HL-60 (cell line): ENCODE measurements at regions not wholly inside any gene's neighbourhood (a gene's known extent, or its start where the extent isn't known, plus 50 kb on each side); places are given as distances from the start of the nearest gene placed in this dataset.

Experiments
- DNase-seq, 2 experiments: peaks; one replicate each; pipeline ENCODE4 v3.0.0-alpha.2; 2010 to 2020; ENCODE audit warnings: low read depth in 1 of 2, low spot score in 1 of 2
- H3K27ac ChIP-seq: fragments of 250-450 bp; sonication (Bioruptor Pico); replicated peaks from 2 replicates; pipeline ENCODE4 v1.5.1; 2020; ENCODE audit warnings: mild to moderate bottlenecking, moderate library complexity
- H3K27me3 ChIP-seq: fragments of 250-450 bp; sonication (Bioruptor Pico); 2 replicates; pipeline ENCODE4 v1.5.1; 2021; ENCODE audit warnings: mild to moderate bottlenecking, moderate library complexity; ENCODE audit not compliant: insufficient read depth, poor library complexity, severe bottlenecking
- H3K4me3 ChIP-seq: replicated peaks from 2 replicates; pipeline ENCODE4 v1.5.1; 2011; ENCODE audit warnings: mild to moderate bottlenecking, control low read depth, low read length; ENCODE audit not compliant: insufficient read depth
- CTCF ChIP-seq: IDR thresholded peaks from one replicate; pipeline ENCODE4 v1.5.1; 2011; ENCODE audit warnings: low read length, control low read depth, inconsistent platforms; ENCODE audit not compliant: insufficient read depth
- GABPA ChIP-seq: IDR thresholded peaks from 2 replicates; pipeline ENCODE4 v1.6.1; 2012; ENCODE audit warnings: low read depth
- POLR2AphosphoS5 ChIP-seq: IDR thresholded peaks from 2 replicates; pipeline ENCODE4 v1.6.1; 2012; ENCODE audit warnings: low read depth
- REST ChIP-seq: IDR thresholded peaks from 2 replicates; pipeline ENCODE4 v1.6.1; 2012; ENCODE audit warnings: low read depth; ENCODE audit not compliant: insufficient replicate concordance
- SPI1 ChIP-seq: IDR thresholded peaks from 2 replicates; pipeline ENCODE4 v1.6.1; 2012; ENCODE audit warnings: low read depth, mild to moderate bottlenecking, borderline replicate concordance

GRCh38 chr2:216927163-216927562, 67.3 kb upstream of the TNP1 start:
- no peak for DNase-seq
- TF ChIP-seq REST, result no peak
- no peak for TF ChIP-seq POLR2AphosphoS5
- no peak for TF ChIP-seq CTCF
- no peak for TF ChIP-seq GABPA
- no peak for TF ChIP-seq SPI1
- no peak overlapping the region for H3K4me3 ChIP-seq
- H3K27me3 ChIP-seq, result no peaks in the 10 kb centered on the region
- no peak overlapping the region for H3K27ac ChIP-seq

- H3K4me3 ChIP-seq, result no peak overlapping the region
- H3K27ac ChIP-seq, result no peak overlapping the region
- no peak for TF ChIP-seq REST
- TF ChIP-seq POLR2AphosphoS5, result no peak
- no peak for TF ChIP-seq SPI1
- no peak for TF ChIP-seq CTCF
- TF ChIP-seq GABPA, result no peak
- H3K27me3 ChIP-seq, result no peaks in the 10 kb centered on the region
- DNase-seq, result no peak
Measured at GRCh38 chr2:216925636-216926366, 65.9 kb upstream of the TNP1 start.

- no peak overlapping the region for H3K4me3 ChIP-seq
- no peak for TF ChIP-seq SPI1
- TF ChIP-seq CTCF, result no peak
- no peak for TF ChIP-seq POLR2AphosphoS5
- TF ChIP-seq REST, result no peak
- no peak for TF ChIP-seq GABPA
- DNase-seq, result no peak
- H3K27me3 ChIP-seq, result no peaks in the 10 kb centered on the region
- H3K27ac ChIP-seq, result no peak overlapping the region
Measured at GRCh38 chr2:216925006-216925405, 65.1 kb upstream of the TNP1 start.
